Ascending aorta (tissue), 2 donors: ENCODE measurements at regions not wholly inside any gene's neighbourhood (a gene's known extent, or its start where the extent isn't known, plus 50 kb on each side); places are given as distances from the start of the nearest gene placed in this dataset.

Experiments
- DNase-seq, 2 donors: peaks; one replicate each; pipeline ENCODE4 v3.0.0-alpha.2; 2019; ENCODE audit warnings: low spot score in 2 of 2
- H3K27ac ChIP-seq, 2 donors: fragments of 200-600 bp; sonication (generic); one replicate each; pipeline ENCODE4 v1.5.1; 2016 to 2017; ENCODE audit warnings: mild to moderate bottlenecking in 1 of 2
- H3K27me3 ChIP-seq: fragments of 200-600 bp; sonication (generic); one replicate; pipeline ENCODE4 v1.5.1; 2017
- H3K36me3 ChIP-seq, 2 donors: fragments of 200-600 bp; sonication (generic); one replicate each; pipeline ENCODE4 v1.5.1; 2016
- H3K4me1 ChIP-seq, 2 donors: fragments of 200-600 bp; sonication (generic); one replicate each; pipeline ENCODE4 v1.5.1; 2016 to 2017; ENCODE audit warnings: mild to moderate bottlenecking in 1 of 2
- H3K4me3 ChIP-seq, 2 donors: fragments of 200-600 bp; sonication (generic); one replicate each; pipeline ENCODE4 v1.5.1; 2016 to 2017; ENCODE audit warnings: mild to moderate bottlenecking in 1 of 2
- H3K9me3 ChIP-seq, 2 donors: fragments of 200-600 bp; sonication (generic); one replicate each; pipeline ENCODE4 v1.5.1; 2016
- CTCF ChIP-seq, 3 experiments: fragments of 200-600 bp in 2 of 3; fragments of 450-650 bp in 1 of 3; sonication (generic) in 2 of 3; IDR thresholded peaks; one replicate each; pipeline ENCODE4 v1.5.1; 2016 to 2019; ENCODE audit warnings: antibody characterized with exemption in 3 of 3, mild to moderate bottlenecking in 1 of 3, moderate library complexity in 1 of 3
- intact Hi-C: fragments of 100-400 bp; cut with DNase I; formaldehyde crosslinking; loops from one replicate; pipeline ENCODE4 v1.15.1; 2023

DNA sequence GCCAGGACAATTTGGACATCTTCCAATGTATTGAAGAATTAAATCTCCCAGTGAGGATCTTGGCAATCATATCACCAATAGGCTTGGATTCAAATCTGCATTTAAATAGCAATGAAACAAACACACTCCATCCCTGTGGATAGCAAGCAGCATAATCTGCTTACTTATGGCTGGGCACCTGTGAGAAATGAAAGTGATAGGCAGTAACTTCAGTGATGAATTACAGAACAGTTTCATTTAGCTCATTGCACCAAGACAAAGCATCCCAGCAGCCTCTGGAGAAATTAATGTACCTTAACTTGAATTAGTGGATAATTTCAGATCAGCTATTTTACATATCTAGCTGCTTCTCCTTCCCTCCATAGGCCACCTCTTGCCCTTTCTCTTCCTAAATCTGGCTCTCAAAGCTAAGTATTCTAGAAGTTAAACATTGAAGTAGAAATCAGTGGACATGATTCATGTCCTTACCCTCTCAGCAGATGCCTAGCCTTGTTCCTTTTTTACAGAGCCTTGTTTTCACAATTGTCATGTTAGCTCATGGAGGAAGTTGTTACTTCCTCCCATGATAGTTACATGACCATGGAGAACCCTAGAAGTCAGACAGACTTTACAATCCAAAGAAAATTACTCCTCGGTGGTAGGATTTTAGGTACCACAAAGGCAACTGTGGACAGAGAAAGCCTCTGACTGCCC, 88.5 kb upstream of the TACR1 start:
- Histone ChIP-seq H3K36me3 (no peaks in the 10 kb centered on the region), H3K4me3 (no peak overlapping the region), H3K27me3 (no peaks in the 10 kb centered on the region), H3K4me1 (no peaks in the 10 kb centered on the region), H3K27ac (no peak overlapping the region), H3K9me3 (no peaks in the 10 kb centered on the region)
- no peak for DNase-seq
- no peak for TF ChIP-seq CTCF (IDR thresholded peaks at IDR 0.05)
- intact Hi-C loops, result no loop called here

- no peak for DNase-seq
- no peaks in the 10 kb centered on the region for H3K27me3 ChIP-seq
- H3K36me3 ChIP-seq, result no peaks in the 10 kb centered on the region
- intact Hi-C loops, result no loop called here
- H3K9me3 ChIP-seq, result no peaks in the 10 kb centered on the region
- TF ChIP-seq CTCF (IDR thresholded peaks at IDR 0.05), result no peak
- no peak overlapping the region for H3K4me3 ChIP-seq
- no peak overlapping the region for H3K27ac ChIP-seq
- no peaks in the 10 kb centered on the region for H3K4me1 ChIP-seq
These were observed 85.0 kb upstream of the TACR1 start for GRCh38 chr2:75284345-75284744.

DNA sequence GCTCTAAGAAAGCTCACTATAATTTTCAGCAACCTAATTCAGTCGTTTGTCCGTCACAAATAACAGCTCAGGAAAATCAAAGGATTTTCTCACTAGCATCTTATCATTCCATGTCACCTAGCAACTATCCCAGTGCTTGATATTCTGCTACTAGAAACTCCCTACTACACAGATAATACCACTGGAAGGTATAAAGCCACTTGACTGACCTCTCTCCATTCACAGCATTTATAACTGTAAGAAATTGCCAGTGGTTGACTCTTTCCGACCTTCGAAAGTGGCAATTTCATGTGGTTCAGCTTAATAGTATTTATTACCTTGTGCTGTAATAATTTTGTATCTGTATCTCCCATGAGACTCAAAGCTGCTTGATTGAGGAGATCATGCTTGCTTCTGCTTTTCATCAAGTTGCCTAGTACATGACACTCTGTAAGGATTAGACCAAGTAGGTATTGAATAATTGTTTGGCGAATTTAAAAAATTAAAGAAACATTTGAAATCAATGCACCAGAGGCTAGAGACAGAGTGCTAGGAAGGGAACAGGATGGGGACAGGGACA, 79.6 kb upstream of the TACR1 start:
- intact Hi-C loops, result no loop called here
- peaks cover 0 to under 1% of the 10 kb centered on the region in 2 donors for H3K9me3 ChIP-seq
- TF ChIP-seq CTCF (IDR thresholded peaks at IDR 0.05), result no peak
- no peaks in the 10 kb centered on the region for H3K27me3 ChIP-seq
- no peak overlapping the region for H3K27ac ChIP-seq
- H3K4me3 ChIP-seq, result no peak overlapping the region
- DNase-seq, result no peak
- H3K4me1 ChIP-seq, result no peaks in the 10 kb centered on the region
- H3K36me3 ChIP-seq, result no peaks in the 10 kb centered on the region

DNA sequence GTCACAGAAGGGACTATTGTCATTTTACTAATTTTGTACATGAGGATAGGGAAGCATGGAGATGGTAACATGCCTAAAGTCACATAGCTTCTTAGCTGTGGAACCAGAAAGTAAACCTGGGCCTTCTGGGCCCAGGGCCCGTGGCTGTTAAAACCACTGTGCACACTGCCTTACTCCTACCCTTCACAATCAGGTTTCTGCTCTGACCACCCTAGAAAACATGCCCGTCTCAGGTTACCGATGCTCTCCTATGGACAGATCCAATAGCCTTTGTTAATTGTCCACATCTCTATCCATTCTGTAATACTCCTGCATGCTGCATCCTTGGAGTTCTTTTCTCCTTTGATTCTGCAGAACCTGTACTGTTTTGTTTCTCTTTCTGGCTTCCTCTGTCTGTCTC, 79.0 kb upstream of the TACR1 start:
- H3K9me3 ChIP-seq, result peaks cover 0 to 6% of the 10 kb centered on the region in 2 donors
- no peaks in the 10 kb centered on the region for H3K27me3 ChIP-seq
- TF ChIP-seq CTCF (IDR thresholded peaks at IDR 0.05), result no peak
- no peak overlapping the region for H3K4me3 ChIP-seq
- no peak for DNase-seq
- H3K27ac ChIP-seq, result no peak overlapping the region
- intact Hi-C loops, result no loop called here
- no peaks in the 10 kb centered on the region for H3K4me1 ChIP-seq
- no peaks in the 10 kb centered on the region for H3K36me3 ChIP-seq

DNA sequence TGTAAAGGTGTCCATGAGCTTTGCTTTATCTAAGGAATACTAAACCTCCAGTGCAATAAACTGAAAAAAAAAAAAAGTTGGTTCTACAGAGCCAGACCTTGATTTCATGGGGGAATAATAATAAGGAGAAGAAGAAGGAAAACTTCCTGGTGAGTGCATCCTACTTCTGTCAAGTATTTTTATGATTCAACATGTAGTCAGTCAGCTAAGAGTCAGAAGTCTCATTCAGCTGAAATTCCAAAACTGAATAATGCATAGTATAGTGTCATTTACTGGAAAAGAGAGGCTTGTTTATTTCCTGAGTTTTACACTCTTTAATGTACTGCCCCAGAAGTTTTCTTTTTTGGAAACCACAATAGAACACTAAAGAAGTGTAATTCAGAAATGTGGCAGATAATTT, 77.8 kb upstream of the TACR1 start:
- H3K4me1 ChIP-seq, result no peaks in the 10 kb centered on the region
- no peak overlapping the region for H3K4me3 ChIP-seq
- no peak overlapping the region for H3K27ac ChIP-seq
- intact Hi-C loops, result no loop called here
- TF ChIP-seq CTCF (IDR thresholded peaks at IDR 0.05), result no peak
- no peak for DNase-seq
- no peaks in the 10 kb centered on the region for H3K27me3 ChIP-seq
- no peaks in the 10 kb centered on the region for H3K36me3 ChIP-seq
- peaks cover 0 to 6% of the 10 kb centered on the region in 2 donors for H3K9me3 ChIP-seq
